ENCODE measurements at regions not wholly inside any gene's neighbourhood (a gene's known extent, or its start where the extent isn't known, plus 50 kb on each side); places are given as distances from the start of the nearest gene placed in this dataset.

DNA sequence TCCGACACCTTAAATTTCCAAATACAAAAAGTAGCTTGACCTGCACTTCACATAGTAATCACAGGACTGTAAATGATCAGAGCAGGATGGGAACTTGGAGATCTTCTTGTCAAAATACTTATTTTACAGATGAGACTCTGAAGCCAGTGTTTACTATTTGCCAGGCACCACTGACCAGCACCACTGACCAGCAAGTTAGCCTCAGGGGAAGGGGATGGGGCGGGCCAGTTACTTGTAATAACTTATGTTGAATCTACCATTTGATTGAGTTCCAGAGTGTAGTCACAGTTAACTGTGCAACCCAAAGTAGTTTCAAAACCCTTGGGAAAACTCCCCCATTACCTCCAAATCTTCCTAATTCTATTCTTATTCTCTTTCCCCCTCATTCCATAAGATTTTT, 278.4 kb downstream of the PCNX1 start:
- TF ChIP-seq, protein P1, sequence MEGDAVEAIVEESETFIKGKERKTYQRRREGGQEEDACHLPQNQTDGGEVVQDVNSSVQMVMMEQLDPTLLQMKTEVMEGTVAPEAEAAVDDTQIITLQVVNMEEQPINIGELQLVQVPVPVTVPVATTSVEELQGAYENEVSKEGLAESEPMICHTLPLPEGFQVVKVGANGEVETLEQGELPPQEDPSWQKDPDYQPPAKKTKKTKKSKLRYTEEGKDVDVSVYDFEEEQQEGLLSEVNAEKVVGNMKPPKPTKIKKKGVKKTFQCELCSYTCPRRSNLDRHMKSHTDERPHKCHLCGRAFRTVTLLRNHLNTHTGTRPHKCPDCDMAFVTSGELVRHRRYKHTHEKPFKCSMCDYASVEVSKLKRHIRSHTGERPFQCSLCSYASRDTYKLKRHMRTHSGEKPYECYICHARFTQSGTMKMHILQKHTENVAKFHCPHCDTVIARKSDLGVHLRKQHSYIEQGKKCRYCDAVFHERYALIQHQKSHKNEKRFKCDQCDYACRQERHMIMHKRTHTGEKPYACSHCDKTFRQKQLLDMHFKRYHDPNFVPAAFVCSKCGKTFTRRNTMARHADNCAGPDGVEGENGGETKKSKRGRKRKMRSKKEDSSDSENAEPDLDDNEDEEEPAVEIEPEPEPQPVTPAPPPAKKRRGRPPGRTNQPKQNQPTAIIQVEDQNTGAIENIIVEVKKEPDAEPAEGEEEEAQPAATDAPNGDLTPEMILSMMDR (IDR thresholded peaks at IDR 0.05; ENCODE audit: insufficient read depth, low read length, poor library complexity, severe bottlenecking) = no peak
- TF ChIP-seq EZH2phosphoT487 (conservative IDR thresholded peaks at IDR 0.05; ENCODE audit: low read length) = no peak

Data from SU-DHL-6 (cell line).